MM.1S (cell line): ENCODE measurements at regions not wholly inside any gene's neighbourhood (a gene's known extent, or its start where the extent isn't known, plus 50 kb on each side); places are given as distances from the start of the nearest gene placed in this dataset.

Experiments used
- CTCF ChIP-seq: fragments of 300-600 bp; sonication (generic); IDR thresholded peaks from 2 replicates; pipeline ENCODE4 v1.5.1; 2016; ENCODE audit warnings: antibody characterized with exemption, low read length, mixed read lengths
- EZH2 ChIP-seq: fragments of 300-600 bp; sonication (generic); optimal IDR thresholded peaks from 2 replicates; pipeline ENCODE3; 2017; ENCODE audit warnings: low read depth, mild to moderate bottlenecking, antibody characterized with exemption, low read length, mixed read lengths
- EZH2phosphoT487 ChIP-seq: fragments of 300-600 bp; sonication (generic); IDR thresholded peaks from 2 replicates; pipeline ENCODE4 v1.6.1; 2018; ENCODE audit warnings: antibody characterized with exemption, low read length

GRCh38 chr1:14263225-14263624 is 335.3 kb upstream of the KAZN start:
- no peak for TF ChIP-seq CTCF
- TF ChIP-seq EZH2, result no peak
- no peak for TF ChIP-seq EZH2phosphoT487
